GM23338 (cell line): ENCODE measurements at regions not wholly inside any gene's neighbourhood (a gene's known extent, or its start where the extent isn't known, plus 50 kb on each side); places are given as distances from the start of the nearest gene placed in this dataset.

ENCODE experiments used
- EZH2 ChIP-seq: fragments of 200-600 bp; sonication (generic); IDR thresholded peaks from one replicate; pipeline ENCODE4 v1.8.0; 2017; ENCODE audit warnings: antibody characterized with exemption, mild to moderate bottlenecking, low read depth; ENCODE audit not compliant: unreplicated experiment
- POLR2AphosphoS5 ChIP-seq: IDR thresholded peaks from 2 replicates; pipeline ENCODE4 v1.6.1; 2016; ENCODE audit warnings: antibody characterized with exemption, low read depth
- REST ChIP-seq: IDR thresholded peaks from one replicate; pipeline ENCODE4 v1.6.1; 2018; ENCODE audit warnings: antibody characterized with exemption; ENCODE audit not compliant: unreplicated experiment
- ZNF331 ChIP-seq: fragments of 250-450 bp; sonication (Bioruptor Pico); IDR thresholded peaks from 2 replicates; pipeline ENCODE4 v1.5.0; 2020; ENCODE audit warnings: low read depth, mild to moderate bottlenecking, moderate library complexity
- TF ChIP-seq, protein P1 (sequence below), 2 experiments: fragments of 200-600 bp in 1 of 2; sonication (generic) in 1 of 2; conservative IDR thresholded peaks; 2 replicates each; pipeline versions ENCODE4 v1.5.1 to v1.6.1; 2016 to 2017; ENCODE audit warnings: antibody characterized with exemption in 2 of 2, low read depth in 2 of 2, mild to moderate bottlenecking in 2 of 2, moderate library complexity in 1 of 2

DNA sequence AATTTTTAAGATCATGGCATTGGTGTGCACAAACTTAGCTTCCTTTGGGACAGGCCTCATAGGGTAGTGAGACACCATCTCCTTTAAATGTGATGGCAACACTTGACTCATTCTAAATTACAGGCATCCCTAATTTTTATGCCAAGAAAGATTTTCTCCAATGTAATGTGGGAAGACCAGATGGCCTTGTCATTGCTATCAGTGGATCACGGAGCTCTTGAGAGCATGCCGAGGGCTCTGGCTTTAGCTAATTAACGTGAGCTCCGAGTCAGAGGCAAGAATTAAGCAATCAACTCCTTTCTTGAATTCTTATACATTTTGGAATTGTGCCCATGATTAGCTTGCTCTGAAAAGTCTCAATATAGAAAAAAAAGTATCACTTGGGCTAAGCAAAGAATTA lies 215.8 kb downstream of the LRRC70 start:
- TF ChIP-seq, protein P1, sequence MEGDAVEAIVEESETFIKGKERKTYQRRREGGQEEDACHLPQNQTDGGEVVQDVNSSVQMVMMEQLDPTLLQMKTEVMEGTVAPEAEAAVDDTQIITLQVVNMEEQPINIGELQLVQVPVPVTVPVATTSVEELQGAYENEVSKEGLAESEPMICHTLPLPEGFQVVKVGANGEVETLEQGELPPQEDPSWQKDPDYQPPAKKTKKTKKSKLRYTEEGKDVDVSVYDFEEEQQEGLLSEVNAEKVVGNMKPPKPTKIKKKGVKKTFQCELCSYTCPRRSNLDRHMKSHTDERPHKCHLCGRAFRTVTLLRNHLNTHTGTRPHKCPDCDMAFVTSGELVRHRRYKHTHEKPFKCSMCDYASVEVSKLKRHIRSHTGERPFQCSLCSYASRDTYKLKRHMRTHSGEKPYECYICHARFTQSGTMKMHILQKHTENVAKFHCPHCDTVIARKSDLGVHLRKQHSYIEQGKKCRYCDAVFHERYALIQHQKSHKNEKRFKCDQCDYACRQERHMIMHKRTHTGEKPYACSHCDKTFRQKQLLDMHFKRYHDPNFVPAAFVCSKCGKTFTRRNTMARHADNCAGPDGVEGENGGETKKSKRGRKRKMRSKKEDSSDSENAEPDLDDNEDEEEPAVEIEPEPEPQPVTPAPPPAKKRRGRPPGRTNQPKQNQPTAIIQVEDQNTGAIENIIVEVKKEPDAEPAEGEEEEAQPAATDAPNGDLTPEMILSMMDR (conservative IDR thresholded peaks at IDR 0.05; ENCODE audit: low read depth in 2 of 2): no peak
- TF ChIP-seq REST (no peak), POLR2AphosphoS5 (no peak), EZH2 (no peak), ZNF331 (no peak)
